ENCODE measurements at regions not wholly inside any gene's neighbourhood (a gene's known extent, or its start where the extent isn't known, plus 50 kb on each side); places are given as distances from the start of the nearest gene placed in this dataset.

DNA sequence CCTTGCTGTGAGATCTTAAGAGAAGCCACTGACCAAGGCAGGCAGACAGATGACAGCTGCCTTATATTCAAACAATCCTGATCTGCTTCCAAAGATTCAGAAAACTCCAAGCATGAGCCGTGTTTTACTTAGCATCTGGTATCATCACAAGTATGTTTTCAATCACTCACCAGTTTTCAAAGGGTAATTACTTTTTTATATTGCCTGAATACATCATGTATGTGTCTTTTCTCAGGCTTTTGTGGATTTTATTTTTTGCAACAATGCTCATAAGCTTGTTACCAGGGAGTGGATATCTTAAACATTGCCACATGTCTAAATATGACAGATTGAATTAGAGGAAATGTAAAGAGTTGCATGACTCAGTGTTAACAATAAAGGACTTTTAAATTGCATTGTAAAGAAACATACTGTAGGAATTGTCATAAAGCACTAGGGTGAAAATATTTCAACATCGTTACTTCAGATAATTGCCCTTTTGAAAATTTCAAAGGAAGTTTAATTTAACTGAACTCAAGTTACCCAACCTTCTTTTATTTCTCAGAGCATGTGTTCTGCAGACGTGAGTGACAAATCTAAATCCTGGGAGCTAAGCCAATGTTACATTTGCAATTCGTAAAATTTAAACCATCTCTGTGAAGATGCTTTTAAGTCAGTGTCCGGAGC, 326.1 kb downstream of the PLK2 start:
- H3K79me2 ChIP-seq = no peaks in the 10 kb centered on the region
- H3K9me2 ChIP-seq (replicated peaks; ENCODE audit: insufficient read depth) = no peaks in the 10 kb centered on the region
- H3K4me1 ChIP-seq (ENCODE audit: insufficient read depth) = no peaks in the 10 kb centered on the region
- no peaks in the 10 kb centered on the region for H3K36me3 ChIP-seq (replicated peaks; ENCODE audit: insufficient read depth, low read depth)
- H3K4me2 ChIP-seq = peak overlapping the region; percentile 1
- no peak for TF ChIP-seq EZH2phosphoT487 (IDR thresholded peaks at IDR 0.05; ENCODE audit: low read depth, severe bottlenecking, unreplicated experiment)
- no peak for TF ChIP-seq EZH2 (IDR thresholded peaks at IDR 0.05; ENCODE audit: borderline replicate concordance)
- no peak for TF ChIP-seq CTCF (IDR thresholded peaks at IDR 0.05; ENCODE audit: poor library complexity)
- H4K20me1 ChIP-seq (ENCODE audit: insufficient read depth, poor library complexity, severe bottlenecking) = no peaks in the 10 kb centered on the region
- H3K9me3 ChIP-seq (ENCODE audit: low read depth) = no peaks in the 10 kb centered on the region
- peak overlapping the region; percentile 48 for H3K27ac ChIP-seq
- H2AFZ ChIP-seq = no peak overlapping the region
- WGBS (ENCODE audit: low lambda C conversion rate, missing lambda C conversion rate) = 38% methylated on average over 5 of the region's 5 CpGs
- H3K27me3 ChIP-seq = no peaks in the 10 kb centered on the region
- H3K4me3 ChIP-seq = no peak overlapping the region
- DNase-seq (ENCODE audit: low spot score) = peak; percentile 25

DNA sequence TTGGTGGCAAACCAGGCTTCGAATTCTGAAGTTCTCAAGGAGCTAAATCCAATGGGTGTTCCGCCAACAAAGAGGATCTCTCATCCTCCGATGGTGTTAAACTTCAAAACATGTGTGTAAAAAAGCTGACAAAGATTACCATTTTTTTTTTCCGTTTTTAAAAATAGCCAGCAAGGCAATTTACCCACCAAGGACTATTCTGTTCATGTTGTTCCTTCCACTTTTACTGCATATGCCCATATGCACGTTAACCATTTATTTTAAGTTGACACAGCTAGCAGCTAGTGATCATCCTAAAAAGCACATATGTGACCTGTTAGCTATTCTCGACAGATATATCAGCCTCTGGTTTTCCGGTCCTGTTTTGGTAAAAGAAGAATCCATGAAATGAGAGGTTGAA, 326.7 kb downstream of the PLK2 start:
- Histone ChIP-seq H3K27ac (peak overlapping the region; percentile 48), H4K20me1 (ENCODE audit: insufficient read depth, poor library complexity, severe bottlenecking) (no peaks in the 10 kb centered on the region), H3K36me3 (replicated peaks; ENCODE audit: insufficient read depth, low read depth) (no peaks in the 10 kb centered on the region), H3K4me2 (peak overlapping the region; percentile 1), H3K79me2 (no peaks in the 10 kb centered on the region), H3K4me3 (no peak overlapping the region), H3K27me3 (no peaks in the 10 kb centered on the region), H3K9me3 (ENCODE audit: low read depth) (no peaks in the 10 kb centered on the region), H3K9me2 (replicated peaks; ENCODE audit: insufficient read depth) (no peaks in the 10 kb centered on the region), H2AFZ (no peak overlapping the region), H3K4me1 (ENCODE audit: insufficient read depth) (peaks cover under 1% of the 10 kb centered on the region)
- 60% methylated on average over 7 of the region's 7 CpGs for WGBS (ENCODE audit: low lambda C conversion rate, missing lambda C conversion rate)
- TF ChIP-seq EZH2phosphoT487 (IDR thresholded peaks at IDR 0.05; ENCODE audit: low read depth, severe bottlenecking, unreplicated experiment) (no peak), EZH2 (IDR thresholded peaks at IDR 0.05; ENCODE audit: borderline replicate concordance) (no peak), CTCF (IDR thresholded peaks at IDR 0.05; ENCODE audit: poor library complexity) (no peak)
- no peak for DNase-seq (ENCODE audit: low spot score)

GRCh38 chr5:58127255-58128220, 332.3 kb downstream of the PLK2 start:
- H3K36me3 ChIP-seq (replicated peaks; ENCODE audit: insufficient read depth, low read depth) = no peaks in the 10 kb centered on the region
- H3K4me1 ChIP-seq (ENCODE audit: insufficient read depth) = peaks cover 11% of the 10 kb centered on the region
- no peaks in the 10 kb centered on the region for H3K79me2 ChIP-seq
- no peak for DNase-seq (ENCODE audit: low spot score)
- H4K20me1 ChIP-seq (ENCODE audit: insufficient read depth, poor library complexity, severe bottlenecking) = no peaks in the 10 kb centered on the region
- no peaks in the 10 kb centered on the region for H3K27me3 ChIP-seq
- H2AFZ ChIP-seq = peak overlapping the region; percentile 23
- peak overlapping the region; percentile 35 for H3K27ac ChIP-seq
- no peaks in the 10 kb centered on the region for H3K9me3 ChIP-seq (ENCODE audit: low read depth)
- H3K4me2 ChIP-seq = peak overlapping the region; percentile 27
- TF ChIP-seq EZH2phosphoT487 (IDR thresholded peaks at IDR 0.05; ENCODE audit: low read depth, severe bottlenecking, unreplicated experiment) (no peak), EZH2 (IDR thresholded peaks at IDR 0.05; ENCODE audit: borderline replicate concordance) (no peak), CTCF (IDR thresholded peaks at IDR 0.05; ENCODE audit: poor library complexity) (no peak)
- no peak overlapping the region for H3K4me3 ChIP-seq
- H3K9me2 ChIP-seq (replicated peaks; ENCODE audit: insufficient read depth) = no peaks in the 10 kb centered on the region
- WGBS (ENCODE audit: low lambda C conversion rate, missing lambda C conversion rate) = 48% methylated on average over 11 of the region's 11 CpGs

All from hepatocyte (in vitro differentiated cells).